Fibroblast of pulmonary artery (primary cell): ENCODE measurements at regions not wholly inside any gene's neighbourhood (a gene's known extent, or its start where the extent isn't known, plus 50 kb on each side); places are given as distances from the start of the nearest gene placed in this dataset.
A peak's percentile ranks its signal among the peaks of the same experiment; 100 is the strongest.

Source experiments
- DNase-seq: peaks from one replicate; pipeline ENCODE4 v3.0.0-alpha.2; 2010; ENCODE audit warnings: low read depth
- H3K4me3 ChIP-seq: replicated peaks from 2 replicates; pipeline ENCODE4 v1.5.1; 2011; ENCODE audit warnings: low read depth, mild to moderate bottlenecking, control low read depth, low read length, moderate library complexity
- CTCF ChIP-seq: IDR thresholded peaks from 2 replicates; pipeline ENCODE4 v1.5.1; 2011; ENCODE audit warnings: mild to moderate bottlenecking, control low read depth, low read length, inconsistent platforms; ENCODE audit errors: missing control alignments

- no peak for TF ChIP-seq CTCF
- DNase-seq: no peak
- no peak overlapping the region for H3K4me3 ChIP-seq
These were observed 123.9 kb upstream of the BET1 start for GRCh38 chr7:94128072-94128471.

GRCh38 chr7:94129443-94130140 lies 125.4 kb upstream of the BET1 start:
- peak; percentile 80 for DNase-seq
- TF ChIP-seq CTCF: no peak
- H3K4me3 ChIP-seq: no peak overlapping the region

- no peak for DNase-seq
- no peak for TF ChIP-seq CTCF
- no peak overlapping the region for H3K4me3 ChIP-seq
These were observed 126.6 kb upstream of the BET1 start for GRCh38 chr7:94130716-94131115.

- no peak for TF ChIP-seq CTCF
- no peak for DNase-seq
- no peak overlapping the region for H3K4me3 ChIP-seq
These were observed 129.3 kb upstream of the BET1 start for GRCh38 chr7:94133460-94133859.

GRCh38 chr7:94135180-94135579 lies 131.0 kb upstream of the BET1 start:
- TF ChIP-seq CTCF: no peak
- no peak for DNase-seq
- no peak overlapping the region for H3K4me3 ChIP-seq

- no peak for TF ChIP-seq CTCF
These were observed 138.1 kb upstream of the BET1 start for GRCh38 chr7:94142281-94142680.

GRCh38 chr7:94145602-94146001 lies 141.4 kb upstream of the BET1 start:
- no peak for TF ChIP-seq CTCF
- DNase-seq: peak; percentile 59
- H3K4me3 ChIP-seq: no peak overlapping the region

More at GRCh38 chr7:94142281-94142680, 138.1 kb upstream of the BET1 start:
- H3K4me3 ChIP-seq: no peak overlapping the region
- no peak for DNase-seq
